Endothelial cell of umbilical vein (primary cell): ENCODE measurements at regions not wholly inside any gene's neighbourhood (a gene's known extent, or its start where the extent isn't known, plus 50 kb on each side); places are given as distances from the start of the nearest gene placed in this dataset.

ENCODE experiments used
- POLR2AphosphoS5 ChIP-seq: IDR thresholded peaks from 2 replicates; pipeline ENCODE4 v1.6.1; 2012; ENCODE audit warnings: low read depth, mild to moderate bottlenecking, control low read depth, low read length, moderate library complexity; ENCODE audit not compliant: insufficient read depth
- TF ChIP-seq, protein P1 (sequence below), 2 donors: IDR thresholded peaks; 1 replicate in 1 of 2; 2 replicates in 1 of 2; pipeline ENCODE4 v1.5.1; 2011; ENCODE audit warnings: low read length in 2 of 2, mild to moderate bottlenecking in 2 of 2, moderate library complexity in 2 of 2, control low read depth in 1 of 2, inconsistent platforms in 1 of 2, low read depth in 1 of 2; ENCODE audit not compliant: insufficient read depth in 1 of 2; ENCODE audit errors: extremely low read depth in 1 of 2

DNA sequence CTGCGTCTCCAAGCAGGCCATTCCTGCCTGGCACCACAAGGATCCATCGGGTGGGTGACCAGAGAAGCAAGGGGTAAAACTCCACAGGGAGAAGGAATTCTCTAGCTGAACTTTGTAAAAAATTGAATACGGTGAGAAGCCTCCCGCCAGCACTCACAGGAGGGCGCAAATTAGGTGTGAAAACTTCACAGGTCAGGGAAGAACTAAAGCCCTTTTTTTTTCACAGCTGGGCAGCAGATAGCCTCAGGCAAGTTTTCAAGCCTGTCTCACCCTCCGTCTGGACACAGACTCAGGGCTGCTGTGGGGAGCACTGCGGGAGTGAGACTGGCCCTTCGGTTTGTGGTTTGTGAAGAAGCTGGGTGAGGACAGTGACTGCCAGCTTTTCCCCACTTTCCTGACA, 224.1 kb upstream of the FGF16 start:
- TF ChIP-seq, protein P1, sequence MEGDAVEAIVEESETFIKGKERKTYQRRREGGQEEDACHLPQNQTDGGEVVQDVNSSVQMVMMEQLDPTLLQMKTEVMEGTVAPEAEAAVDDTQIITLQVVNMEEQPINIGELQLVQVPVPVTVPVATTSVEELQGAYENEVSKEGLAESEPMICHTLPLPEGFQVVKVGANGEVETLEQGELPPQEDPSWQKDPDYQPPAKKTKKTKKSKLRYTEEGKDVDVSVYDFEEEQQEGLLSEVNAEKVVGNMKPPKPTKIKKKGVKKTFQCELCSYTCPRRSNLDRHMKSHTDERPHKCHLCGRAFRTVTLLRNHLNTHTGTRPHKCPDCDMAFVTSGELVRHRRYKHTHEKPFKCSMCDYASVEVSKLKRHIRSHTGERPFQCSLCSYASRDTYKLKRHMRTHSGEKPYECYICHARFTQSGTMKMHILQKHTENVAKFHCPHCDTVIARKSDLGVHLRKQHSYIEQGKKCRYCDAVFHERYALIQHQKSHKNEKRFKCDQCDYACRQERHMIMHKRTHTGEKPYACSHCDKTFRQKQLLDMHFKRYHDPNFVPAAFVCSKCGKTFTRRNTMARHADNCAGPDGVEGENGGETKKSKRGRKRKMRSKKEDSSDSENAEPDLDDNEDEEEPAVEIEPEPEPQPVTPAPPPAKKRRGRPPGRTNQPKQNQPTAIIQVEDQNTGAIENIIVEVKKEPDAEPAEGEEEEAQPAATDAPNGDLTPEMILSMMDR (IDR thresholded peaks at IDR 0.05; ENCODE audit: extremely low read depth in 1 of 2, insufficient read depth in 1 of 2, low read depth in 1 of 2, low read length in 2 of 2): no peak
- TF ChIP-seq POLR2AphosphoS5: no peak
